Smooth muscle cell (in vitro differentiated cells): ENCODE measurements at regions not wholly inside any gene's neighbourhood (a gene's known extent, or its start where the extent isn't known, plus 50 kb on each side); places are given as distances from the start of the nearest gene placed in this dataset.

Source experiments
- DNase-seq: peaks from one replicate; lab custom pipeline; 2025; ENCODE audit not compliant: unreplicated experiment; lab: John Stamatoyannopoulos, UW
- H2AFZ ChIP-seq: fragments of 200-600 bp; sonication (generic); 2 replicates; pipeline ENCODE4 v1.6.0; 2016; ENCODE audit warnings: antibody characterized with exemption, low read depth, mild to moderate bottlenecking
- H3F3A ChIP-seq: fragments of 200-600 bp; sonication (generic); 2 replicates; pipeline ENCODE4 v1.6.0; 2017; ENCODE audit warnings: antibody characterized with exemption, low read depth
- H3K27ac ChIP-seq: fragments of 200-600 bp; sonication (generic); 2 replicates; pipeline ENCODE4 v1.5.1; 2016; ENCODE audit warnings: low read depth, mild to moderate bottlenecking
- H3K27me3 ChIP-seq: fragments of 200-600 bp; sonication (generic); 2 replicates; pipeline ENCODE4 v1.6.1; 2016; ENCODE audit warnings: low read depth, mild to moderate bottlenecking
- H3K36me3 ChIP-seq: fragments of 200-600 bp; sonication (generic); 2 replicates; pipeline ENCODE4 v1.5.1; 2016; ENCODE audit warnings: low read depth
- H3K4me1 ChIP-seq: fragments of 200-600 bp; sonication (generic); 2 replicates; pipeline ENCODE4 v1.5.1; 2016; ENCODE audit warnings: low read depth
- H3K4me2 ChIP-seq: fragments of 200-600 bp; sonication (generic); 2 replicates; pipeline ENCODE4 v1.6.0; 2016; ENCODE audit warnings: mild to moderate bottlenecking
- H3K4me3 ChIP-seq: fragments of 200-600 bp; sonication (generic); 2 replicates; pipeline ENCODE4 v1.5.1; 2016; ENCODE audit warnings: mild to moderate bottlenecking
- H3K79me2 ChIP-seq: fragments of 200-600 bp; sonication (generic); 2 replicates; pipeline ENCODE4 v1.6.0; 2016; ENCODE audit warnings: low read depth, mild to moderate bottlenecking
- H3K9ac ChIP-seq: fragments of 200-600 bp; sonication (generic); 2 replicates; pipeline ENCODE4 v1.6.0; 2016; ENCODE audit warnings: low read depth
- H3K9me3 ChIP-seq: fragments of 200-600 bp; sonication (generic); replicated peaks from 2 replicates; pipeline ENCODE4 v1.5.1; 2016; ENCODE audit warnings: low read depth
- H4K20me1 ChIP-seq: fragments of 200-600 bp; sonication (generic); 2 replicates; pipeline ENCODE4 v1.6.0; 2016; ENCODE audit warnings: low read depth
- WGBS: methylation state at CpG from one replicate; pipeline ENCODE4 v1.1.7; 2016; ENCODE audit warnings: low lambda C conversion rate; 5-methylcytosine and 5-hydroxymethylcytosine counted together
- TF ChIP-seq, protein P1 (sequence below): fragments of 200-600 bp; sonication (generic); IDR thresholded peaks from 2 replicates; pipeline ENCODE4 v1.5.1; 2017; ENCODE audit warnings: borderline replicate concordance, mild to moderate bottlenecking, antibody characterized with exemption; ENCODE audit not compliant: insufficient read depth, poor library complexity, severe bottlenecking

DNA sequence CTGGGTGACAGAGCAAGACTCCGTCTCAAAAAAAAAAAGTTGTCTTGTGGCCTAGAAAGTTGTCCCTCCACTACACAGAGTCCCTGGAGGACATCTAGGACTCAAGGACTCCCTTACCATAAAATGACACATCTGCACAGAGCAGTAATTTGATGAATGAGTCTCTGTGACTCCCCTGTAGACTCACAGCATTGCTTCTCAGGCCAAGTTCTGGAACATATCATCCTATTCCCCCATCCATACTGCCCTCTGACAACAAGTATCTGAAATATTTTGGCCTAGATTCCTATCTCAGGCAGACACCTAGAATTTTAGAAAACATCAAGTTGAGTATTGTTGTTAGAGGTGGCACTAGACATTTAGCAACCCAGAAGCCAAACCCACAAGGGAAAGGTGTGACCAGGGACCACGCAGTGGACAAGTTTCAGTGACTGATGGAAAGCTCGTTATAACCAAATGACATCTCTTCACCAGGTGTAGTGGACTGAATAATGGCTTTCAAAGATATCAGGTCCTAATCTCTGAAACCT lies 97.9 kb upstream of the ATP8B1 start:
- no peaks in the 10 kb centered on the region for H3K36me3 ChIP-seq
- H3F3A ChIP-seq: no peaks in the 10 kb centered on the region
- no peaks in the 10 kb centered on the region for H4K20me1 ChIP-seq
- TF ChIP-seq, protein P1, sequence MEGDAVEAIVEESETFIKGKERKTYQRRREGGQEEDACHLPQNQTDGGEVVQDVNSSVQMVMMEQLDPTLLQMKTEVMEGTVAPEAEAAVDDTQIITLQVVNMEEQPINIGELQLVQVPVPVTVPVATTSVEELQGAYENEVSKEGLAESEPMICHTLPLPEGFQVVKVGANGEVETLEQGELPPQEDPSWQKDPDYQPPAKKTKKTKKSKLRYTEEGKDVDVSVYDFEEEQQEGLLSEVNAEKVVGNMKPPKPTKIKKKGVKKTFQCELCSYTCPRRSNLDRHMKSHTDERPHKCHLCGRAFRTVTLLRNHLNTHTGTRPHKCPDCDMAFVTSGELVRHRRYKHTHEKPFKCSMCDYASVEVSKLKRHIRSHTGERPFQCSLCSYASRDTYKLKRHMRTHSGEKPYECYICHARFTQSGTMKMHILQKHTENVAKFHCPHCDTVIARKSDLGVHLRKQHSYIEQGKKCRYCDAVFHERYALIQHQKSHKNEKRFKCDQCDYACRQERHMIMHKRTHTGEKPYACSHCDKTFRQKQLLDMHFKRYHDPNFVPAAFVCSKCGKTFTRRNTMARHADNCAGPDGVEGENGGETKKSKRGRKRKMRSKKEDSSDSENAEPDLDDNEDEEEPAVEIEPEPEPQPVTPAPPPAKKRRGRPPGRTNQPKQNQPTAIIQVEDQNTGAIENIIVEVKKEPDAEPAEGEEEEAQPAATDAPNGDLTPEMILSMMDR: no peak
- no peaks in the 10 kb centered on the region for H3K4me1 ChIP-seq
- H3K27me3 ChIP-seq: no peaks in the 10 kb centered on the region
- H3K4me2 ChIP-seq: no peak overlapping the region
- DNase-seq: no peak
- H3K79me2 ChIP-seq: no peaks in the 10 kb centered on the region
- no peak overlapping the region for H3K27ac ChIP-seq
- no peaks in the 10 kb centered on the region for H3K9me3 ChIP-seq
- H3K9ac ChIP-seq: no peak overlapping the region
- no peak overlapping the region for H2AFZ ChIP-seq
- no peak overlapping the region for H3K4me3 ChIP-seq
- 95% methylated on average over 3 of the region's 3 CpGs for WGBS

DNA sequence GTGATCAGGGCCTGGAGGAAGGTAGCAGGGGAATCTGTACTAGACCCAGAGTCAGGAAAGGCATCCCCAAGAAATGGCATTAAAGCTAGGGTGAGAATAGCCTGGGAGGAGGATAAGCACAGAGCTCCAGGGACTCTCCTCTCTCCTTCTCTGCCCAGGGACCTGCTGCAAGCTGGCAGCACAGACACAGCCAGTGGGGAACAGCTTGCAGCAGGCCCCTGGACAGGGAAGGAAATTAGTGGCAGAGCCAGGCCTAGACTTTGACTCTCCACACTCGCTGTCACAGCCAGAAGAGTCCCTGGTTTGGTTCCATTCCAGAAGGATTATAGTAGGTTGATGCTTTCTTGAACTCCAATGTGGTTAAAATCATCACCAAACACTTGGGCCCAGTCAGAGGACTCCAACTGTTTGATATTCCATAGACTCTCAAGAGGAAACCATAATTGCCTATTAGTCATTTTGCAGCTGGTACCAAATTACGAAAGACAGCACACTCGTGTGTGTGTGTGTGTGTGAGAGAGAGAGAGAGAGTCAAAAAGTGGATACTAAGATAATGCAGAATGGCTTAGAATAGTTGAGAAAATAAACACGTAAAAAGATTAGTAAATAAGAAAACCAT lies 95.5 kb upstream of the ATP8B1 start:
- Histone ChIP-seq H2AFZ (no peak overlapping the region), H4K20me1 (no peaks in the 10 kb centered on the region), H3K9me3 (no peaks in the 10 kb centered on the region), H3K27ac (no peak overlapping the region), H3K4me2 (no peak overlapping the region), H3K27me3 (no peaks in the 10 kb centered on the region), H3K9ac (no peak overlapping the region), H3F3A (no peaks in the 10 kb centered on the region), H3K36me3 (no peaks in the 10 kb centered on the region), H3K4me1 (no peaks in the 10 kb centered on the region), H3K4me3 (no peak overlapping the region), H3K79me2 (no peaks in the 10 kb centered on the region)
- TF ChIP-seq, protein P1: no peak
- no peak for DNase-seq
- 30% methylated on average over 4 of the region's 4 CpGs for WGBS

DNA sequence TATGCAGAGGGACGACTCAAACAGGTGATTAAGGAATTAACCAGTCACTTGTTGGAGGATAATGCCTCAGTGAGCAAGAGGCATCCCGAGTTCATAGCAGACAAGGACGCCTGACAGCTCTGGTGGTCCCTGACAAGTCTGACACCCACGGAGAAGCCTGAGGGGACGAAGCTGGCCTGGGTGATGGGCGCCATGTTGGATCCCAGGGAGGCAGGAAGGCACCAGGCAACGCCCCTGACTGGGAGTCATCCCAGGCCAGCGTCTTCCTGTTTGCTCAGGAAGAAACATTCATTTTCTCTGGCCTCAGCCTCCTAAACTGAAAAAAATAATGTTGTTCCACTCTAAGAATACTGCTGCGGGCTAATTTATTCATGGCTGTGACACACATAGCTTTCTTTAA lies 92.1 kb upstream of the ATP8B1 start:
- Histone ChIP-seq H3K27ac (no peak overlapping the region), H4K20me1 (no peaks in the 10 kb centered on the region)

More for the DNA sequence above, 92.1 kb upstream of the ATP8B1 start:
- Histone ChIP-seq H2AFZ (no peak overlapping the region), H3K9me3 (no peaks in the 10 kb centered on the region), H3K27me3 (peaks cover 7% of the 10 kb centered on the region), H3F3A (no peaks in the 10 kb centered on the region), H3K4me2 (no peak overlapping the region), H3K36me3 (no peaks in the 10 kb centered on the region), H3K9ac (no peak overlapping the region), H3K4me3 (no peak overlapping the region), H3K79me2 (no peaks in the 10 kb centered on the region), H3K4me1 (no peaks in the 10 kb centered on the region)
- TF ChIP-seq, protein P1: no peak
- no peak for DNase-seq
- 84% methylated on average over 9 of the region's 9 CpGs for WGBS
